Left ventricle myocardium inferior (tissue), 1 donor: ENCODE measurements at regions not wholly inside any gene's neighbourhood (a gene's known extent, or its start where the extent isn't known, plus 50 kb on each side); places are given as distances from the start of the nearest gene placed in this dataset.

Experiments used
- DNase-seq: peaks from one replicate; pipeline ENCODE4 v3.0.0-alpha.2; 2020
- H3K27ac ChIP-seq: fragments of 200-600 bp; replicated peaks from 2 replicates; pipeline ENCODE4 v1.8.0; 2021
- H3K27me3 ChIP-seq: fragments of 200-600 bp; 2 replicates; pipeline ENCODE4 v1.8.0; 2021; ENCODE audit warnings: low read depth
- H3K36me3 ChIP-seq: fragments of 200-600 bp; 2 replicates; pipeline ENCODE4 v1.8.0; 2021
- H3K4me1 ChIP-seq: fragments of 200-600 bp; 2 replicates; pipeline ENCODE4 v1.8.0; 2021
- H3K4me3 ChIP-seq: fragments of 200-600 bp; 2 replicates; pipeline ENCODE4 v1.8.0; 2021; ENCODE audit warnings: mild to moderate bottlenecking, moderate library complexity
- H3K9me3 ChIP-seq: fragments of 200-600 bp; replicated peaks from 2 replicates; pipeline ENCODE4 v1.8.0; 2021
- intact Hi-C: fragments of 100-400 bp; cut with micrococcal nuclease; formaldehyde crosslinking; loops from one replicate; pipeline ENCODE4 v1.11.0; 2022
- TF ChIP-seq, protein P1 (sequence below): fragments of 200-600 bp; IDR thresholded peaks from 2 replicates; pipeline ENCODE4 v1.8.0; 2021; ENCODE audit warnings: antibody characterized with exemption, mild to moderate bottlenecking, borderline replicate concordance
- donor health status: DM: no; HTN: yes; CAD: no; lungs with severe emphysema.

DNA sequence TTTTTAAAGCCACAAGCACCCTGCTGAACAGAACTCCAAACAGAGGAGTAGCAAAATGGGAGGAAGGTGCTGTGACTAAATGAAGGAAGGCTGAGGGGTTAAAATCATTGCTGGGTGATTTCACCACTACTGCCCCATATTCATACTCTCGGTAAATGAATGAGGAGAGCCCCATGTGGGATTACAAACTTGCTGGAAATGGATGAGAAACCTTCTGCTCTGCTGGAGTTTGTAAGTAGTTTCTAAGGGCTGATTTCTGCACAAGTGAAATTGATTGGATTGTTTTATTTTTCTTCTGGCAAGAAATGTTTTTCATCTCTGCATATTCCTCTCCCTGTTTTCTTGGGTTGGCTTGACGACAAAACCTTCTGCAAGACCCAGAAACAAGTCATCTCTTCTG is 533.5 kb upstream of the MMS22L start:
- intact Hi-C loops = no loop called here
- Histone ChIP-seq H3K9me3 (no peaks in the 10 kb centered on the region), H3K27ac (no peak overlapping the region), H3K4me1 (no peaks in the 10 kb centered on the region), H3K36me3 (no peaks in the 10 kb centered on the region), H3K4me3 (no peak overlapping the region), H3K27me3 (no peaks in the 10 kb centered on the region)
- TF ChIP-seq, protein P1, sequence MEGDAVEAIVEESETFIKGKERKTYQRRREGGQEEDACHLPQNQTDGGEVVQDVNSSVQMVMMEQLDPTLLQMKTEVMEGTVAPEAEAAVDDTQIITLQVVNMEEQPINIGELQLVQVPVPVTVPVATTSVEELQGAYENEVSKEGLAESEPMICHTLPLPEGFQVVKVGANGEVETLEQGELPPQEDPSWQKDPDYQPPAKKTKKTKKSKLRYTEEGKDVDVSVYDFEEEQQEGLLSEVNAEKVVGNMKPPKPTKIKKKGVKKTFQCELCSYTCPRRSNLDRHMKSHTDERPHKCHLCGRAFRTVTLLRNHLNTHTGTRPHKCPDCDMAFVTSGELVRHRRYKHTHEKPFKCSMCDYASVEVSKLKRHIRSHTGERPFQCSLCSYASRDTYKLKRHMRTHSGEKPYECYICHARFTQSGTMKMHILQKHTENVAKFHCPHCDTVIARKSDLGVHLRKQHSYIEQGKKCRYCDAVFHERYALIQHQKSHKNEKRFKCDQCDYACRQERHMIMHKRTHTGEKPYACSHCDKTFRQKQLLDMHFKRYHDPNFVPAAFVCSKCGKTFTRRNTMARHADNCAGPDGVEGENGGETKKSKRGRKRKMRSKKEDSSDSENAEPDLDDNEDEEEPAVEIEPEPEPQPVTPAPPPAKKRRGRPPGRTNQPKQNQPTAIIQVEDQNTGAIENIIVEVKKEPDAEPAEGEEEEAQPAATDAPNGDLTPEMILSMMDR = no peak
- no peak for DNase-seq

DNA sequence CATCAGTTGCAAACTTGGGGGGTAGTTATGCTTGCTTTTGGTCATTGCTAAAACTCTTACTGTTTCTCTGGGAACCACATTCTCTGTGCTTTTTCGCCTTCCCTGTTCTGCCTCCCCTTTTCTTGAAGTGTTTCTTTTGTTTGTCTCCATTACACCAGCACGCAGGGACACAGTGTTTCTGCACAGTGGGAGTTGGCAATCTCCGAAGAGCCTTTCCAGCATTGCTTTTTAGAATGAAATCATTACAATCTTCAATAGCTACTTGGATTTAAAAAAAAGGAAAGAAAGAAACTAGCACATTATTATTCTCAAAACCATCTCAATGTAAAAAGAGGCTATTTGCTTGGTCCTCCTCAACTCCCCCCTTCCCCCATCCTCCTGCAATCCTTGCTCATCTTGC is 536.7 kb upstream of the MMS22L start:
- no peak overlapping the region for H3K27ac ChIP-seq
- no peaks in the 10 kb centered on the region for H3K9me3 ChIP-seq
- TF ChIP-seq, protein P1 = no peak
- no peak for DNase-seq
- H3K36me3 ChIP-seq = no peaks in the 10 kb centered on the region
- H3K4me3 ChIP-seq = no peak overlapping the region
- no peaks in the 10 kb centered on the region for H3K4me1 ChIP-seq
- H3K27me3 ChIP-seq = no peaks in the 10 kb centered on the region
- intact Hi-C loops = no loop called here

DNA sequence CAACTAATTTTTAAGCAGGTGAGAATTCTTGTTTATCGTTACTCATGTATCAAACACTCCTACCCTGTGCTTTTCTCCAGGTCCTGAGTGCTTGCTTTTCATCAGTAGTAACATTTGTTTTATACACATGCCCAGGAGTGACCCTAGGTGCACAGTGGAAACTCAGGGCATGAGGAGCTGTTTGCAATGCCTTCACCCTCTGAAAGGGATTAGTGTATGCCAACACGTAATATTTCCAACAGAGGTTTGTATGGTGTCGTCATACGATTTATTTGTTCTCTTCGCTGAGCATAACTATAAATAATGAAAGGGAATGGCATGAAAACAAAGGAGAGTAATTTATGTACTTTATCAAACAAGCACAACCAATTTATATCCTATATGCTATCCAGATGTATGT is 537.4 kb upstream of the MMS22L start:
- TF ChIP-seq, protein P1 = no peak
- H3K4me3 ChIP-seq = no peak overlapping the region
- H3K4me1 ChIP-seq = no peaks in the 10 kb centered on the region
- no peaks in the 10 kb centered on the region for H3K27me3 ChIP-seq
- intact Hi-C loops = no loop called here
- no peak for DNase-seq
- H3K27ac ChIP-seq = no peak overlapping the region
- H3K36me3 ChIP-seq = no peaks in the 10 kb centered on the region
- no peaks in the 10 kb centered on the region for H3K9me3 ChIP-seq

DNA sequence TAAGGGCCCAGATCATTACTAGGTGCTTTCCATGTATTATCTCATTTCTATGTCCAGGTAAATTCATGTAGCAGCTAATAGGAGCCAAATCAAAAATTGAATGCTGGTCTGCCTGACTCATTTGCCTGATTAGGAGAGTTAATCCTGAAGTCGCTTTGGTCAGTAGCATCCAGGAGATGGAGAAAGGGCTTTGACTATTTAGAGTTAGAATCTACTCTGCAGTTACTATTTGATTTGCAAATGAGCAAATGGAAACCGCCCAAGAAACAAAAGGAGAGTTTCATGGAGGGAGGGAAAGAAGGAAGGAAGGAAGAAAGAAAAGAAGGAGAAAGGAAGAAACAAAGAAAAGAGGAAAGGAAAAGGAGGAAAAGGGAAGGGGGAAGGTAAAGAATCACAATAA is 539.6 kb upstream of the MMS22L start:
- Histone ChIP-seq H3K9me3 (no peaks in the 10 kb centered on the region), H3K4me1 (no peaks in the 10 kb centered on the region), H3K36me3 (no peaks in the 10 kb centered on the region), H3K27ac (no peak overlapping the region), H3K4me3 (no peak overlapping the region), H3K27me3 (no peaks in the 10 kb centered on the region)
- TF ChIP-seq, protein P1 = no peak
- no peak for DNase-seq
- intact Hi-C loops = no loop called here

DNA sequence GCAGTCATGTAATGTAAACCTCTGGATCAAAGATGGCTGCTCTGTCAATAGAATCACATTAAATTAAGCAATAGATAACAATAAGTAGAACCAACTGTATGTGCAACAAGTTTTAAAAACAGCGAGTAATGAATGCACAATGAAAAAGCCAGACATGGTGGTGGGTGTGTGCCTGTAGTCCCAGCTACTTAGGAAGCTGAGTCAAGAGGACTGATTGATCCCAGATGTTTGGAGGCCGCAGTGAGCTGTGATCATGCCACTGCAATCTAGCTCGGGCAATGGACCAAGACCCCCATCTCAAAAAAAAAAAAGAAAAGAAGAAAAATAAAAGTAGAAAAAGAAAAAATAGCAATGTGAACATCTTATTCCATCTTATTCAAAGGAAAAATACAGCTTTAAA is 558.7 kb upstream of the MMS22L start:
- intact Hi-C loops = no loop called here
- Histone ChIP-seq H3K4me3 (no peak overlapping the region), H3K4me1 (no peaks in the 10 kb centered on the region), H3K9me3 (no peaks in the 10 kb centered on the region), H3K36me3 (no peaks in the 10 kb centered on the region), H3K27ac (no peak overlapping the region), H3K27me3 (no peaks in the 10 kb centered on the region)
- TF ChIP-seq, protein P1 = no peak
- no peak for DNase-seq

DNA sequence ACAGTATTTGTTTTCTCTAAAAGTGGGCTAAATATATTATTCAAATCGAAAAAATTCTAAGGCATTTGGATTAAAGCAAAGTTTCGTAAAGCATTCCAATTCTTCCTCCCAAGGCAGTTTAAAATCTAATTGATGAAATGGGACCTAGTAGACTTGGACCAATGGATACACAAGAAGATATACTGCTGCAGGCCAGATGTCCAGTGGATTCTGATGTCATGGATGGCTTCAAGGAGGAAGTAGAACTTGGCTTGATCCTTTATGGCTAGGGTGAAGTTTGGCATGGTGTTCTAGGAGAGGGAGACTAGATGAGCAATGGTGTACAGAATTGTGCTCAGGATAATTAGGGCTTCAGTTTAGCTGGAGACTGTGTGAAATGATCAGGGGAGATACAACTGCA is 559.5 kb upstream of the MMS22L start:
- Histone ChIP-seq H3K9me3 (no peaks in the 10 kb centered on the region), H3K36me3 (no peaks in the 10 kb centered on the region), H3K27ac (no peak overlapping the region), H3K4me3 (no peak overlapping the region), H3K27me3 (no peaks in the 10 kb centered on the region), H3K4me1 (no peaks in the 10 kb centered on the region)
- TF ChIP-seq, protein P1 = no peak
- no peak for DNase-seq
- intact Hi-C loops = no loop called here
